ENCODE measurements at regions not wholly inside any gene's neighbourhood (a gene's known extent, or its start where the extent isn't known, plus 50 kb on each side); places are given as distances from the start of the nearest gene placed in this dataset.

DNA sequence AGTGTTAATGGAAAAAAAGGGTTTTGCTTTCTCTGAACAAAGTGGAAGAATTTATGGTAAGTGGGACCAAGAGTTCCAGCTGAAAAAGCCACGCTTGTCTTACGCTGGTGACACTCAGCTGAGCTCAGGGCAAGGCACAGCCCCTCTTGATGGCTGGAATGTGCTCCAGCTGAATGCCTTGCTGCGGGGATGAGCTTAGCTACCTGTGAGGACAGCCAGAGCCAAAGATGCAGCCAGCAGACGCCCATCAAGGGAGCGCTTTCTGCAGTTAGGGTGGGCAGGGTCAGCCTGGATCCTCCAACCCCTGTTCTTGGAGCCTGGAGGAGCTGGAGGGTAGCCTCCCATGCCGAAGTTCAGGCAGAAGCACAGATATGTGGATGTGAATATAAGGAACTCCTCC, 191.4 kb downstream of the SCP2D1 start:
- TF ChIP-seq, protein P1, sequence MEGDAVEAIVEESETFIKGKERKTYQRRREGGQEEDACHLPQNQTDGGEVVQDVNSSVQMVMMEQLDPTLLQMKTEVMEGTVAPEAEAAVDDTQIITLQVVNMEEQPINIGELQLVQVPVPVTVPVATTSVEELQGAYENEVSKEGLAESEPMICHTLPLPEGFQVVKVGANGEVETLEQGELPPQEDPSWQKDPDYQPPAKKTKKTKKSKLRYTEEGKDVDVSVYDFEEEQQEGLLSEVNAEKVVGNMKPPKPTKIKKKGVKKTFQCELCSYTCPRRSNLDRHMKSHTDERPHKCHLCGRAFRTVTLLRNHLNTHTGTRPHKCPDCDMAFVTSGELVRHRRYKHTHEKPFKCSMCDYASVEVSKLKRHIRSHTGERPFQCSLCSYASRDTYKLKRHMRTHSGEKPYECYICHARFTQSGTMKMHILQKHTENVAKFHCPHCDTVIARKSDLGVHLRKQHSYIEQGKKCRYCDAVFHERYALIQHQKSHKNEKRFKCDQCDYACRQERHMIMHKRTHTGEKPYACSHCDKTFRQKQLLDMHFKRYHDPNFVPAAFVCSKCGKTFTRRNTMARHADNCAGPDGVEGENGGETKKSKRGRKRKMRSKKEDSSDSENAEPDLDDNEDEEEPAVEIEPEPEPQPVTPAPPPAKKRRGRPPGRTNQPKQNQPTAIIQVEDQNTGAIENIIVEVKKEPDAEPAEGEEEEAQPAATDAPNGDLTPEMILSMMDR (IDR thresholded peaks at IDR 0.05 in 8 of 11, conservative IDR thresholded peaks at IDR 0.05 in 3 of 11), result no peak
- TF ChIP-seq POLR2A (IDR thresholded peaks at IDR 0.05) (no peak), POLR2AphosphoS5 (IDR thresholded peaks at IDR 0.05) (no peak)
